Liver (tissue), 8 donors: ENCODE measurements at regions not wholly inside any gene's neighbourhood (a gene's known extent, or its start where the extent isn't known, plus 50 kb on each side); places are given as distances from the start of the nearest gene placed in this dataset.

Experiments
- DNase-seq: peaks from one replicate; pipeline ENCODE4 v3.0.0-alpha.2; 2017; ENCODE audit warnings: low spot score
- H3K27ac ChIP-seq, 2 donors: one replicate each; pipeline ENCODE4 v1.7.0; 2013; ENCODE audit warnings: inconsistent platforms in 2 of 2, low read length in 2 of 2, control low read depth in 1 of 2, low read depth in 1 of 2, mild to moderate bottlenecking in 1 of 2
- H3K27me3 ChIP-seq, 4 donors: one replicate each; pipeline versions ENCODE4 v1.6.1 to v1.7.0; 2013; ENCODE audit warnings: low read length in 3 of 4, inconsistent platforms in 1 of 4, mild to moderate bottlenecking in 1 of 4, moderate library complexity in 1 of 4; ENCODE audit not compliant: control insufficient read depth in 4 of 4, insufficient read depth in 4 of 4
- H3K36me3 ChIP-seq, 4 donors: one replicate each; pipeline versions ENCODE4 v1.6.1 to v1.7.0; 2013; ENCODE audit warnings: low read length in 3 of 4, mild to moderate bottlenecking in 3 of 4, low read depth in 1 of 4, moderate library complexity in 1 of 4; ENCODE audit not compliant: control insufficient read depth in 4 of 4, insufficient read depth in 3 of 4
- H3K4me1 ChIP-seq, 4 donors: one replicate each; pipeline versions ENCODE4 v1.6.1 to v1.7.0; 2013; ENCODE audit warnings: low read length in 3 of 4, mild to moderate bottlenecking in 3 of 4, moderate library complexity in 1 of 4; ENCODE audit not compliant: control insufficient read depth in 4 of 4, insufficient read depth in 4 of 4
- H3K4me3 ChIP-seq, 3 donors: one replicate each; pipeline versions ENCODE4 v1.6.1 to v1.7.0; 2013; ENCODE audit warnings: low read length in 3 of 3, control low read depth in 1 of 3, low read depth in 1 of 3, mild to moderate bottlenecking in 1 of 3
- H3K9ac ChIP-seq, 2 donors: one replicate each; pipeline ENCODE4 v1.7.0; 2013; ENCODE audit warnings: low read length in 2 of 2, mild to moderate bottlenecking in 2 of 2, moderate library complexity in 2 of 2, control low read depth in 1 of 2, low read depth in 1 of 2
- H3K9me3 ChIP-seq, 4 donors: one replicate each; pipeline versions ENCODE4 v1.6.1 to v1.7.0; 2013; ENCODE audit warnings: low read length in 3 of 4; ENCODE audit not compliant: control insufficient read depth in 4 of 4
- ATF3 ChIP-seq: IDR thresholded peaks from 2 replicates; pipeline ENCODE4 v1.6.1; 2016; ENCODE audit warnings: antibody characterized with exemption
- CTCF ChIP-seq: fragments of 150-350 bp; IDR thresholded peaks from 2 replicates; pipeline ENCODE4 v1.5.1; 2017; ENCODE audit warnings: improper control_type of control experiment, low read depth, low read length; ENCODE audit not compliant: missing input control
- EGR1 ChIP-seq, 2 donors: IDR thresholded peaks; 2 replicates each; pipeline ENCODE4 v1.6.1; 2016 to 2018; ENCODE audit warnings: antibody characterized with exemption in 2 of 2, low read depth in 2 of 2
- FOXA1 ChIP-seq: IDR thresholded peaks from 2 replicates; pipeline ENCODE4 v1.6.1; 2016; ENCODE audit warnings: antibody characterized with exemption
- FOXA2 ChIP-seq: IDR thresholded peaks from 2 replicates; pipeline ENCODE4 v1.6.1; 2016; ENCODE audit warnings: antibody characterized with exemption
- GABPA ChIP-seq, 2 donors: IDR thresholded peaks in 1 of 2; conservative IDR thresholded peaks in 1 of 2; 2 replicates each; pipeline ENCODE4 v1.6.1; 2016; ENCODE audit warnings: antibody characterized with exemption in 2 of 2, mild to moderate bottlenecking in 1 of 2, moderate library complexity in 1 of 2
- HNF4A ChIP-seq, 2 donors: conservative IDR thresholded peaks; 2 replicates each; pipeline ENCODE4 v1.6.1; 2016; ENCODE audit warnings: antibody characterized with exemption in 2 of 2, mild to moderate bottlenecking in 2 of 2
- HNF4G ChIP-seq: IDR thresholded peaks from 2 replicates; pipeline ENCODE4 v1.6.1; 2016; ENCODE audit warnings: antibody characterized with exemption
- JUND ChIP-seq, 2 donors: IDR thresholded peaks; 2 replicates each; pipeline ENCODE4 v1.6.1; 2016; ENCODE audit warnings: antibody characterized with exemption in 2 of 2
- MAX ChIP-seq: IDR thresholded peaks from 2 replicates; pipeline ENCODE4 v1.6.1; 2016; ENCODE audit warnings: antibody characterized with exemption
- NR2F2 ChIP-seq: IDR thresholded peaks from 2 replicates; pipeline ENCODE4 v1.6.1; 2016; ENCODE audit warnings: antibody characterized with exemption
- RAD21 ChIP-seq, 2 donors: IDR thresholded peaks; 2 replicates each; pipeline ENCODE4 v1.6.1; 2016; ENCODE audit warnings: antibody characterized with exemption in 2 of 2, mild to moderate bottlenecking in 2 of 2
- REST ChIP-seq: IDR thresholded peaks from 2 replicates; pipeline ENCODE4 v1.6.1; 2016; ENCODE audit warnings: antibody characterized with exemption, mild to moderate bottlenecking
- RXRA ChIP-seq, 2 donors: IDR thresholded peaks; 2 replicates each; pipeline ENCODE4 v1.6.1; 2017 to 2018; ENCODE audit warnings: antibody characterized with exemption in 2 of 2, mild to moderate bottlenecking in 1 of 2
- SP1 ChIP-seq: IDR thresholded peaks from 2 replicates; pipeline ENCODE4 v1.6.1; 2018; ENCODE audit warnings: antibody characterized with exemption, mild to moderate bottlenecking
- TAF1 ChIP-seq: conservative IDR thresholded peaks from 2 replicates; pipeline ENCODE4 v1.6.1; 2016; ENCODE audit warnings: antibody characterized with exemption, mild to moderate bottlenecking
- YY1 ChIP-seq: IDR thresholded peaks from 2 replicates; pipeline ENCODE4 v1.6.1; 2016; ENCODE audit warnings: antibody characterized with exemption, mild to moderate bottlenecking
- ZBTB33 ChIP-seq: IDR thresholded peaks from 2 replicates; pipeline ENCODE4 v1.6.1; 2016; ENCODE audit warnings: antibody characterized with exemption
- WGBS: extraction: QIAGEN DNeasy Blood & Tissue Kit; methylation state at CpG from one replicate; pipeline ENCODE4 v1.1.7; 2013; 5-methylcytosine and 5-hydroxymethylcytosine counted together
- donor health status: healthy.
- donor health status: healthy.
- donor health status: healthy.
- donor health status: healthy.
- donor health status: healthy.

GRCh38 chr22:49422701-49423100, 405.0 kb downstream of the BRD1 start:
- no peaks in the 10 kb centered on the region for H3K27me3 ChIP-seq
- H3K27ac ChIP-seq = no peak overlapping the region
- no peaks in the 10 kb centered on the region for H3K4me1 ChIP-seq
- TF ChIP-seq YY1 (no peak), RXRA (IDR thresholded peaks at IDR 0.05) (no peak), EGR1 (IDR thresholded peaks at IDR 0.05; ENCODE audit: low read depth in 2 of 2) (no peak), FOXA1 (no peak), SP1 (no peak), TAF1 (no peak), REST (no peak), HNF4G (no peak), JUND (IDR thresholded peaks at IDR 0.05) (no peak), HNF4A (conservative IDR thresholded peaks at IDR 0.05) (no peak), RAD21 (IDR thresholded peaks at IDR 0.05) (no peak), ZBTB33 (no peak)
- H3K9me3 ChIP-seq = no peaks in the 10 kb centered on the region
- H3K36me3 ChIP-seq = no peaks in the 10 kb centered on the region
- H3K9ac ChIP-seq = no peak overlapping the region
- 35% methylated on average over 2 of the region's 2 CpGs for WGBS
- DNase-seq = no peak
- H3K4me3 ChIP-seq = no peak overlapping the region

- Histone ChIP-seq H3K27me3 (peaks cover 0 to 2% (median 0%) of the 10 kb centered on the region in 4 donors), H3K4me1 (no peaks in the 10 kb centered on the region), H3K36me3 (no peaks in the 10 kb centered on the region), H3K9me3 (no peaks in the 10 kb centered on the region), H3K9ac (no peak overlapping the region), H3K4me3 (no peak overlapping the region), H3K27ac (no peak overlapping the region)
- DNase-seq = no peak
- TF ChIP-seq HNF4G (no peak), RAD21 (IDR thresholded peaks at IDR 0.05) (no peak), MAX (no peak), YY1 (no peak), NR2F2 (no peak), JUND (IDR thresholded peaks at IDR 0.05) (no peak), FOXA2 (no peak), ATF3 (no peak), GABPA (IDR thresholded peaks at IDR 0.05 in 1 of 2, conservative IDR thresholded peaks at IDR 0.05 in 1 of 2) (no peak), FOXA1 (no peak), SP1 (no peak), RXRA (IDR thresholded peaks at IDR 0.05) (no peak), REST (no peak), HNF4A (conservative IDR thresholded peaks at IDR 0.05) (no peak), ZBTB33 (no peak), CTCF (no peak), EGR1 (IDR thresholded peaks at IDR 0.05; ENCODE audit: low read depth in 2 of 2) (no peak)
- 84% methylated on average over 13 of the region's 13 CpGs for WGBS
These were observed 407.0 kb downstream of the BRD1 start for GRCh38 chr22:49420651-49421050.
